GM23338 (cell line): ENCODE measurements at regions not wholly inside any gene's neighbourhood (a gene's known extent, or its start where the extent isn't known, plus 50 kb on each side); places are given as distances from the start of the nearest gene placed in this dataset.
"Not testable (repeated sequence)": the region's sequence is repeated elsewhere in the genome, so short reads cannot be mapped to it uniquely, and the experiment has no call there.

Experiments
- ATAC-seq: fragments of 200-7000 bp; cut with Tn5 transposase; 3 replicates; pipeline ENCODE4 v1.9.1; 2020
- DNase-seq: peaks from one replicate; pipeline ENCODE4 v3.0.0-alpha.2; 2015; ENCODE audit warnings: low spot score
- H2AFZ ChIP-seq: fragments of 200-600 bp; sonication (generic); 2 replicates; pipeline ENCODE4 v1.8.0; 2016; ENCODE audit warnings: antibody characterized with exemption, mild to moderate bottlenecking, moderate library complexity
- H3F3A ChIP-seq: fragments of 200-600 bp; sonication (generic); replicated peaks from 2 replicates; pipeline ENCODE4 v1.8.0; 2017; ENCODE audit warnings: antibody characterized with exemption, mixed run types, low read depth
- H3K27ac ChIP-seq: fragments of 200-600 bp; sonication (generic); 2 replicates; pipeline ENCODE4 v1.6.1; 2016; ENCODE audit warnings: low read depth
- H3K27me3 ChIP-seq: fragments of 200-600 bp; sonication (generic); 2 replicates; pipeline ENCODE4 v1.8.0; 2016; ENCODE audit warnings: mild to moderate bottlenecking, mixed run types, moderate library complexity; ENCODE audit not compliant: insufficient read depth
- H3K36me3 ChIP-seq: fragments of 200-600 bp; sonication (generic); 2 replicates; pipeline ENCODE4 v1.8.0; 2016; ENCODE audit warnings: mild to moderate bottlenecking; ENCODE audit not compliant: insufficient read depth
- H3K4me1 ChIP-seq: fragments of 200-600 bp; sonication (generic); 2 replicates; pipeline ENCODE4 v1.8.0; 2016; ENCODE audit warnings: mild to moderate bottlenecking, moderate library complexity; ENCODE audit not compliant: insufficient read depth
- H3K4me2 ChIP-seq: fragments of 200-600 bp; sonication (generic); 2 replicates; pipeline ENCODE4 v1.7.1; 2017; ENCODE audit warnings: mixed run types
- H3K4me3 ChIP-seq: fragments of 200-600 bp; sonication (generic); 2 replicates; pipeline ENCODE4 v1.6.1; 2016; ENCODE audit warnings: mixed run types
- H3K79me2 ChIP-seq: fragments of 200-600 bp; sonication (generic); replicated peaks from 2 replicates; pipeline ENCODE4 v1.8.0; 2017; ENCODE audit warnings: mild to moderate bottlenecking; ENCODE audit not compliant: insufficient read depth
- H3K9me2 ChIP-seq: fragments of 200-600 bp; sonication (generic); 2 replicates; pipeline ENCODE4 v1.8.0; 2017; ENCODE audit not compliant: insufficient read depth
- H4K20me1 ChIP-seq: fragments of 200-600 bp; sonication (generic); replicated peaks from 2 replicates; pipeline ENCODE4 v1.8.0; 2017; ENCODE audit warnings: mild to moderate bottlenecking; ENCODE audit not compliant: insufficient read depth
- H3K27ac Mint-ChIP-seq: 2 replicates; pipeline ENCODE4 v1.8.0; 2020; ENCODE audit warnings: inconsistent platforms, mild to moderate bottlenecking, moderate library complexity, mixed read lengths
- H3K27me3 Mint-ChIP-seq: 3 replicates; pipeline ENCODE4 v1.8.0; 2022; ENCODE audit warnings: low read depth, mild to moderate bottlenecking, moderate library complexity, mixed read lengths, inconsistent platforms; ENCODE audit not compliant: insufficient read depth, poor library complexity
- H3K36me3 Mint-ChIP-seq: 3 replicates; pipeline ENCODE4 v1.8.0; 2021; ENCODE audit warnings: low read depth, mild to moderate bottlenecking, inconsistent platforms, moderate library complexity, mixed read lengths
- H3K4me1 Mint-ChIP-seq: 3 replicates; pipeline ENCODE4 v1.8.0; 2020; ENCODE audit warnings: mild to moderate bottlenecking, inconsistent platforms, mixed read lengths
- H3K4me3 Mint-ChIP-seq: 3 replicates; pipeline ENCODE4 v1.8.0; 2021; ENCODE audit warnings: moderate library complexity, mild to moderate bottlenecking, inconsistent platforms, mixed read lengths
- H3K9me3 Mint-ChIP-seq: 3 replicates; pipeline ENCODE4 v1.8.0; 2020; ENCODE audit warnings: moderate library complexity, mild to moderate bottlenecking, inconsistent platforms, mixed read lengths
- CTCF ChIP-seq, 2 experiments: fragments of 200-600 bp in 1 of 2; sonication (generic) in 1 of 2; conservative IDR thresholded peaks; 2 replicates each; pipeline versions ENCODE4 v1.5.1 to v1.6.1; 2016 to 2017; ENCODE audit warnings: antibody characterized with exemption in 2 of 2, low read depth in 2 of 2, mild to moderate bottlenecking in 2 of 2, moderate library complexity in 1 of 2
- ETS1 ChIP-seq: IDR thresholded peaks from 2 replicates; pipeline ENCODE4 v1.6.1; 2016; ENCODE audit warnings: antibody characterized with exemption
- JUNB ChIP-seq: IDR thresholded peaks from one replicate; pipeline ENCODE4 v1.6.1; 2016; ENCODE audit warnings: antibody characterized with exemption; ENCODE audit not compliant: unreplicated experiment
- REST ChIP-seq: IDR thresholded peaks from one replicate; pipeline ENCODE4 v1.6.1; 2018; ENCODE audit warnings: antibody characterized with exemption; ENCODE audit not compliant: unreplicated experiment
- ZNF114 ChIP-seq: fragments of 250-450 bp; sonication (Bioruptor Pico); IDR thresholded peaks from 2 replicates; pipeline ENCODE4 v1.5.0; 2020; ENCODE audit warnings: mild to moderate bottlenecking, moderate library complexity

GRCh38 chr6:169101036-169101805 lies 152.4 kb downstream of the THBS2 start:
- Mint-ChIP-seq H3K9me3 (peaks cover 16% of the 10 kb centered on the region; the same call in 2 of the 3 replicates), H3K36me3 (no peaks in the 10 kb centered on the region; the same call in 1 of the 3 replicates), H3K27ac (no peak overlapping the region), H3K27me3 (no peaks in the 10 kb centered on the region), H3K4me1 (peaks cover 22% of the 10 kb centered on the region), H3K4me3 (no peak overlapping the region)
- no peak for DNase-seq
- Histone ChIP-seq H3K9me2 (peaks cover 25% of the 10 kb centered on the region), H3K27me3 (no peaks in the 10 kb centered on the region), H3K4me3 (no peak overlapping the region), H3K79me2 (no peaks in the 10 kb centered on the region), H3K4me1 (peaks cover 5% of the 10 kb centered on the region; the same call in 1 of the 2 replicates), H3K36me3 (no peaks in the 10 kb centered on the region), H3F3A (no peaks in the 10 kb centered on the region), H3K27ac (no peak overlapping the region), H2AFZ (no peak overlapping the region), H4K20me1 (no peaks in the 10 kb centered on the region), H3K4me2 (no peak overlapping the region)
- TF ChIP-seq CTCF (conservative IDR thresholded peaks at IDR 0.05; ENCODE audit: low read depth in 2 of 2) (no peak), JUNB (no peak), ETS1 (no peak)
- no peak for ATAC-seq

- Histone ChIP-seq H3K27me3 (no peaks in the 10 kb centered on the region), H3K4me3 (no peak overlapping the region), H3K4me2 (0 out of 2 replicates have a peak overlapping the region, but pooled peaks have one; percentile 18), H3K36me3 (no peaks in the 10 kb centered on the region), H3K79me2 (no peaks in the 10 kb centered on the region), H2AFZ (peak overlapping the region; percentile 47), H3K27ac (no peak overlapping the region), H3K4me1 (peaks cover 5% of the 10 kb centered on the region; the same call in 1 of the 2 replicates), H3K9me2 (peaks cover 25% of the 10 kb centered on the region), H3F3A (no peaks in the 10 kb centered on the region), H4K20me1 (no peaks in the 10 kb centered on the region)
- peaks cover 22% of the 10 kb centered on the region for H3K4me1 Mint-ChIP-seq
- ATAC-seq (peak; percentile 47), DNase-seq (peak; percentile 27)
- no peaks in the 10 kb centered on the region; the same call in none of the 3 replicates for H3K36me3 Mint-ChIP-seq
- TF ChIP-seq REST (no peak), CTCF (conservative IDR thresholded peaks at IDR 0.05; ENCODE audit: low read depth in 2 of 2) (peak; percentile 31 to 34; a peak in 3 of 4 replicates), ZNF114 (CRISPR knock-in tag) (no peak)
- H3K9me3 Mint-ChIP-seq: peaks cover 28% of the 10 kb centered on the region
- H3K27ac Mint-ChIP-seq: no peak overlapping the region
- no peak overlapping the region for H3K4me3 Mint-ChIP-seq
- H3K27me3 Mint-ChIP-seq: no peaks in the 10 kb centered on the region
These were observed 154.0 kb downstream of the THBS2 start for GRCh38 chr6:169099411-169100202.

GRCh38 chr6:169098651-169099050 lies 155.0 kb downstream of the THBS2 start:
- H3K27ac Mint-ChIP-seq, H4K20me1 ChIP-seq, H3K4me1 ChIP-seq, H3K4me3 Mint-ChIP-seq, H3K4me2 ChIP-seq, ATAC-seq, DNase-seq, H3K27ac ChIP-seq, H3K36me3 Mint-ChIP-seq, H3K36me3 ChIP-seq, H3K4me3 ChIP-seq, H3K27me3 ChIP-seq, H2AFZ ChIP-seq, H3K79me2 ChIP-seq, H3F3A ChIP-seq, H3K27me3 Mint-ChIP-seq: not testable (repeated sequence)
- Mint-ChIP-seq H3K9me3 (peaks cover 31% of the 10 kb centered on the region), H3K4me1 (peaks cover 22% of the 10 kb centered on the region)
- H3K9me2 ChIP-seq: peaks cover 25% of the 10 kb centered on the region
